ENCODE measurements at regions not wholly inside any gene's neighbourhood (a gene's known extent, or its start where the extent isn't known, plus 50 kb on each side); places are given as distances from the start of the nearest gene placed in this dataset.

DNA sequence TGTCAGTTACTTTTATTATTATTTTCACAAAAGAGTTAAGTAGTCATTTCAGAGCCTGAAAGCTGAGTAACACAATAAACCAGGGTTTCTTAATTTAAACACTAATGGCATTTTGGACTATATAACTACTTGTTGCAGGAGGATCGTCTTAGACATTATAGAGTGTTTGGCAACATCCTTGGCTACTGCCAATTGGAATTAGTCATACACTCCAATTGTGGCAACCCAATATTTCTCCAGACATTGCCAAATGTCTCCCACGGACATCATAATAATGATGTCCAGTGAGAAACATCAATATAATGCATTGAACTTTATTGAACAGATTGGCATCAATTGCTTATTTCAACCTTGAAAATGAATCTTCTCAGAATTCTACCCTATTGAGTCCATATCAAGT is 441.9 kb upstream of the ADGRL4 start:
- TF ChIP-seq, protein P1, sequence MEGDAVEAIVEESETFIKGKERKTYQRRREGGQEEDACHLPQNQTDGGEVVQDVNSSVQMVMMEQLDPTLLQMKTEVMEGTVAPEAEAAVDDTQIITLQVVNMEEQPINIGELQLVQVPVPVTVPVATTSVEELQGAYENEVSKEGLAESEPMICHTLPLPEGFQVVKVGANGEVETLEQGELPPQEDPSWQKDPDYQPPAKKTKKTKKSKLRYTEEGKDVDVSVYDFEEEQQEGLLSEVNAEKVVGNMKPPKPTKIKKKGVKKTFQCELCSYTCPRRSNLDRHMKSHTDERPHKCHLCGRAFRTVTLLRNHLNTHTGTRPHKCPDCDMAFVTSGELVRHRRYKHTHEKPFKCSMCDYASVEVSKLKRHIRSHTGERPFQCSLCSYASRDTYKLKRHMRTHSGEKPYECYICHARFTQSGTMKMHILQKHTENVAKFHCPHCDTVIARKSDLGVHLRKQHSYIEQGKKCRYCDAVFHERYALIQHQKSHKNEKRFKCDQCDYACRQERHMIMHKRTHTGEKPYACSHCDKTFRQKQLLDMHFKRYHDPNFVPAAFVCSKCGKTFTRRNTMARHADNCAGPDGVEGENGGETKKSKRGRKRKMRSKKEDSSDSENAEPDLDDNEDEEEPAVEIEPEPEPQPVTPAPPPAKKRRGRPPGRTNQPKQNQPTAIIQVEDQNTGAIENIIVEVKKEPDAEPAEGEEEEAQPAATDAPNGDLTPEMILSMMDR (IDR thresholded peaks at IDR 0.05), result no peak
- no peak for TF ChIP-seq POLR2A (IDR thresholded peaks at IDR 0.05)

Measured in sigmoid colon (tissue), 3 donors.